DMS53 treated with DMSO at 0.1 percent for 48 hours (cell line): ENCODE measurements at regions not wholly inside any gene's neighbourhood (a gene's known extent, or its start where the extent isn't known, plus 50 kb on each side); places are given as distances from the start of the nearest gene placed in this dataset.
"Not testable (repeated sequence)": the region's sequence is repeated elsewhere in the genome, so short reads cannot be mapped to it uniquely, and the experiment has no call there.

Source experiments
- DNase-seq: peaks from one replicate; lab custom pipeline; 2025; ENCODE audit not compliant: unreplicated experiment; lab: John Stamatoyannopoulos, UW

GRCh38 chr4:82194329-82194728, 179.5 kb downstream of the HNRNPD start:
- no peak for DNase-seq

- DNase-seq = no peak
Measured at GRCh38 chr4:82192017-82192673, 181.6 kb downstream of the HNRNPD start.

- DNase-seq = no peak
Measured at GRCh38 chr4:82181789-82182188, 192.0 kb downstream of the HNRNPD start.

GRCh38 chr4:82172186-82172585, 201.6 kb downstream of the HNRNPD start:
- no peak for DNase-seq

- no peak for DNase-seq
Measured at GRCh38 chr4:82171531-82172155, 202.1 kb downstream of the HNRNPD start.

GRCh38 chr4:82149750-82150149, 224.0 kb downstream of the HNRNPD start:
- DNase-seq = no peak

GRCh38 chr4:82145850-82146249, 227.9 kb downstream of the HNRNPD start:
- no peak for DNase-seq

GRCh38 chr4:82140422-82140821, 233.4 kb downstream of the HNRNPD start:
- no peak for DNase-seq

GRCh38 chr4:82139287-82139686, 234.5 kb downstream of the HNRNPD start:
- DNase-seq = no peak

GRCh38 chr4:82138374-82138773, 235.4 kb downstream of the HNRNPD start:
- no peak for DNase-seq

GRCh38 chr4:82136161-82136801, 237.5 kb downstream of the HNRNPD start:
- no peak for DNase-seq

GRCh38 chr4:82128355-82128754, 245.4 kb downstream of the HNRNPD start:
- no peak for DNase-seq

GRCh38 chr4:82126512-82127040, 247.2 kb downstream of the HNRNPD start:
- no peak for DNase-seq

- DNase-seq = no peak
Measured at GRCh38 chr4:82125787-82126297, 247.9 kb downstream of the HNRNPD start.

- DNase-seq = no peak
Measured at GRCh38 chr4:82124932-82125786, 248.6 kb downstream of the HNRNPD start.

- no peak for DNase-seq
Measured at GRCh38 chr4:82124365-82124764, 249.4 kb downstream of the HNRNPD start.

GRCh38 chr4:82123934-82124333, 249.9 kb downstream of the HNRNPD start:
- DNase-seq = no peak

GRCh38 chr4:82115183-82115582, 258.6 kb downstream of the HNRNPD start:
- DNase-seq = not testable (repeated sequence)

- no peak for DNase-seq
Measured at GRCh38 chr4:82108506-82108905, 265.3 kb downstream of the HNRNPD start.

- no peak for DNase-seq
Measured at GRCh38 chr4:82104578-82104977, 269.2 kb downstream of the HNRNPD start.
